ENCODE measurements at regions not wholly inside any gene's neighbourhood (a gene's known extent, or its start where the extent isn't known, plus 50 kb on each side); places are given as distances from the start of the nearest gene placed in this dataset.
"Not testable (repeated sequence)": the region's sequence is repeated elsewhere in the genome, so short reads cannot be mapped to it uniquely, and the experiment has no call there.

- H3K4me1 ChIP-seq (ENCODE audit: control insufficient read depth, insufficient read depth, low read length): no peaks in the 10 kb centered on the region
- H3K4me3 ChIP-seq (ENCODE audit: low read length): no peak overlapping the region
- H3K9me3 ChIP-seq (ENCODE audit: control insufficient read depth, low read depth, low read length): no peaks in the 10 kb centered on the region
- no peaks in the 10 kb centered on the region for H3K36me3 ChIP-seq (ENCODE audit: control insufficient read depth, insufficient read depth, low read length)
- no peak for DNase-seq
- peaks cover 12% of the 10 kb centered on the region for H3K27me3 ChIP-seq (ENCODE audit: control insufficient read depth, insufficient read depth, low read length)
- no peak overlapping the region for H3K27ac ChIP-seq (ENCODE audit: low read length)
- WGBS (ENCODE audit: insufficient coverage, low lambda C conversion rate): 87% methylated on average over 3 of the region's 9 CpGs
These were observed 54.5 kb downstream of the IRX5 start for GRCh38 chr16:54985156-54985555.

GRCh38 chr16:54985668-54986067, 55.0 kb downstream of the IRX5 start:
- no peak overlapping the region for H3K27ac ChIP-seq (ENCODE audit: low read length)
- no peak overlapping the region for H3K4me3 ChIP-seq (ENCODE audit: low read length)
- DNase-seq: no peak
- WGBS (ENCODE audit: insufficient coverage, low lambda C conversion rate): 80% methylated on average over 1 of the region's 3 CpGs
- no peaks in the 10 kb centered on the region for H3K4me1 ChIP-seq (ENCODE audit: control insufficient read depth, insufficient read depth, low read length)
- no peaks in the 10 kb centered on the region for H3K36me3 ChIP-seq (ENCODE audit: control insufficient read depth, insufficient read depth, low read length)
- H3K9me3 ChIP-seq (ENCODE audit: control insufficient read depth, low read depth, low read length): no peaks in the 10 kb centered on the region
- peaks cover 12% of the 10 kb centered on the region for H3K27me3 ChIP-seq (ENCODE audit: control insufficient read depth, insufficient read depth, low read length)

- Histone ChIP-seq H3K36me3 (ENCODE audit: control insufficient read depth, insufficient read depth, low read length) (no peaks in the 10 kb centered on the region), H3K4me1 (ENCODE audit: control insufficient read depth, insufficient read depth, low read length) (no peaks in the 10 kb centered on the region), H3K9me3 (ENCODE audit: control insufficient read depth, low read depth, low read length) (no peaks in the 10 kb centered on the region), H3K4me3 (ENCODE audit: low read length) (no peak overlapping the region), H3K27me3 (ENCODE audit: control insufficient read depth, insufficient read depth, low read length) (peaks cover 6% of the 10 kb centered on the region), H3K27ac (ENCODE audit: low read length) (no peak overlapping the region)
- no CpG with 5 or more reads among the region's 8 CpGs for WGBS (ENCODE audit: insufficient coverage, low lambda C conversion rate)
- DNase-seq: no peak
These were observed 55.7 kb downstream of the IRX5 start for GRCh38 chr16:54986409-54986808.

DNA sequence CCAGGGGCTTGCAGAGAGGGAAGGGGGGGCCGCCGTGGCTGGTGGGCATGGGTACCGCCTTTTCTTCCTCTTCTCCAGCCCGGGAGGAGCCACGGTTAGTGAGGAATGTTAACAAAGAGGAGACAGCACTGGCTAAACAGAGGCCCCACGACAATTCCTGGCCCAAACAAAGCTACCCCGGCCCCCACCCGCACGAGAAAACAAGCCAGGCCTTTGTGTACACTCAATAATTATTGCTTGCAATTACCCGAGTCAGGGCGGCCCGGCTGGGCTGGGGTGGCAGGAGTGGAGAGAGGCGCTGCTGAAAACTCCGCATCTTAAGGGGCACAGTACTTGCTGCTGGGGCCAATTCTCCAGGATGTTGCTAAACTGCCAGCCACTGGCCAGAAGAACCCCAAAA, 56.4 kb downstream of the IRX5 start:
- H3K9me3 ChIP-seq (ENCODE audit: control insufficient read depth, low read depth, low read length): no peaks in the 10 kb centered on the region
- WGBS (ENCODE audit: insufficient coverage, low lambda C conversion rate): no CpG with 5 or more reads among the region's 14 CpGs
- no peaks in the 10 kb centered on the region for H3K4me1 ChIP-seq (ENCODE audit: control insufficient read depth, insufficient read depth, low read length)
- DNase-seq: no peak
- peaks cover 5% of the 10 kb centered on the region for H3K27me3 ChIP-seq (ENCODE audit: control insufficient read depth, insufficient read depth, low read length)
- no peak overlapping the region for H3K4me3 ChIP-seq (ENCODE audit: low read length)
- no peaks in the 10 kb centered on the region for H3K36me3 ChIP-seq (ENCODE audit: control insufficient read depth, insufficient read depth, low read length)
- H3K27ac ChIP-seq (ENCODE audit: low read length): no peak overlapping the region

- no peak overlapping the region for H3K27ac ChIP-seq (ENCODE audit: low read length)
- no peaks in the 10 kb centered on the region for H3K36me3 ChIP-seq (ENCODE audit: control insufficient read depth, insufficient read depth, low read length)
- DNase-seq: no peak
- no CpG with 5 or more reads among the region's 3 CpGs for WGBS (ENCODE audit: insufficient coverage, low lambda C conversion rate)
- no peaks in the 10 kb centered on the region for H3K4me1 ChIP-seq (ENCODE audit: control insufficient read depth, insufficient read depth, low read length)
- no peaks in the 10 kb centered on the region for H3K9me3 ChIP-seq (ENCODE audit: control insufficient read depth, low read depth, low read length)
- no peak overlapping the region for H3K4me3 ChIP-seq (ENCODE audit: low read length)
- H3K27me3 ChIP-seq (ENCODE audit: control insufficient read depth, insufficient read depth, low read length): peaks cover 5% of the 10 kb centered on the region
These were observed 60.9 kb downstream of the IRX5 start for GRCh38 chr16:54991525-54991924.

GRCh38 chr16:54991946-54992345, 61.3 kb downstream of the IRX5 start:
- H3K27me3 ChIP-seq (ENCODE audit: control insufficient read depth, insufficient read depth, low read length); DNase-seq; H3K36me3 ChIP-seq (ENCODE audit: control insufficient read depth, insufficient read depth, low read length); H3K4me3 ChIP-seq (ENCODE audit: low read length); H3K4me1 ChIP-seq (ENCODE audit: control insufficient read depth, insufficient read depth, low read length); H3K27ac ChIP-seq (ENCODE audit: low read length); H3K9me3 ChIP-seq (ENCODE audit: control insufficient read depth, low read depth, low read length): not testable (repeated sequence)
- 100% methylated on average over 1 of the region's 4 CpGs for WGBS (ENCODE audit: insufficient coverage, low lambda C conversion rate)

GRCh38 chr16:54993106-54993895, 62.6 kb downstream of the IRX5 start:
- H3K27ac ChIP-seq (ENCODE audit: low read length): no peak overlapping the region
- H3K4me3 ChIP-seq (ENCODE audit: low read length): no peak overlapping the region
- WGBS (ENCODE audit: insufficient coverage, low lambda C conversion rate): no CpG with 5 or more reads among the region's 2 CpGs
- no peaks in the 10 kb centered on the region for H3K9me3 ChIP-seq (ENCODE audit: control insufficient read depth, low read depth, low read length)
- H3K4me1 ChIP-seq (ENCODE audit: control insufficient read depth, insufficient read depth, low read length): no peaks in the 10 kb centered on the region
- no peaks in the 10 kb centered on the region for H3K27me3 ChIP-seq (ENCODE audit: control insufficient read depth, insufficient read depth, low read length)
- no peak for DNase-seq
- no peaks in the 10 kb centered on the region for H3K36me3 ChIP-seq (ENCODE audit: control insufficient read depth, insufficient read depth, low read length)

DNA sequence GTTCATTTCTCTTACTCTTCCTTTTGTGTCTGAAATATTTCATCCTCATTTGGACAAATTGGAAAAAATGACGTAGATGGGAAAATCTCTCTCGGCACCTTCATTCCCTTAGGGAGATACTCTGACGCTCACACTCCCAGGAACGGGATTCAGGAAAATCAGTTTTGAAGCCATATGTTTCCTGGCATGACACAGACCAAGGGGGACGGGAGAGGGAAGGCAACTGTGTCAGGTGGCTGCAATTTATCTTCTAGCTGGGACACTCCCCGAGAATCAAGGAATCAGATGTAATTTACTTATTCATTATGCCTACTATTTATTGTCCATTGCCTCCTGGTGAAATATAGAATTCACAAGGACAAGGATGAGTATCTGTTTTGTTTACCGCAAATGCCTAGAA, 65.5 kb downstream of the IRX5 start:
- no peaks in the 10 kb centered on the region for H3K9me3 ChIP-seq (ENCODE audit: control insufficient read depth, low read depth, low read length)
- H3K36me3 ChIP-seq (ENCODE audit: control insufficient read depth, insufficient read depth, low read length): no peaks in the 10 kb centered on the region
- H3K27me3 ChIP-seq (ENCODE audit: control insufficient read depth, insufficient read depth, low read length): peaks cover 7% of the 10 kb centered on the region
- WGBS (ENCODE audit: insufficient coverage, low lambda C conversion rate): 86% methylated on average over 1 of the region's 7 CpGs
- no peaks in the 10 kb centered on the region for H3K4me1 ChIP-seq (ENCODE audit: control insufficient read depth, insufficient read depth, low read length)
- no peak for DNase-seq
- H3K4me3 ChIP-seq (ENCODE audit: low read length): no peak overlapping the region
- H3K27ac ChIP-seq (ENCODE audit: low read length): no peak overlapping the region

GRCh38 chr16:54998834-54999233, 68.2 kb downstream of the IRX5 start:
- no peak for DNase-seq
- Histone ChIP-seq H3K4me1 (ENCODE audit: control insufficient read depth, insufficient read depth, low read length) (no peaks in the 10 kb centered on the region), H3K27ac (ENCODE audit: low read length) (no peak overlapping the region), H3K36me3 (ENCODE audit: control insufficient read depth, insufficient read depth, low read length) (no peaks in the 10 kb centered on the region), H3K9me3 (ENCODE audit: control insufficient read depth, low read depth, low read length) (no peaks in the 10 kb centered on the region), H3K4me3 (ENCODE audit: low read length) (no peak overlapping the region), H3K27me3 (ENCODE audit: control insufficient read depth, insufficient read depth, low read length) (peaks cover 11% of the 10 kb centered on the region)
- no CpG with 5 or more reads among the region's 1 CpG for WGBS (ENCODE audit: insufficient coverage, low lambda C conversion rate)

DNA sequence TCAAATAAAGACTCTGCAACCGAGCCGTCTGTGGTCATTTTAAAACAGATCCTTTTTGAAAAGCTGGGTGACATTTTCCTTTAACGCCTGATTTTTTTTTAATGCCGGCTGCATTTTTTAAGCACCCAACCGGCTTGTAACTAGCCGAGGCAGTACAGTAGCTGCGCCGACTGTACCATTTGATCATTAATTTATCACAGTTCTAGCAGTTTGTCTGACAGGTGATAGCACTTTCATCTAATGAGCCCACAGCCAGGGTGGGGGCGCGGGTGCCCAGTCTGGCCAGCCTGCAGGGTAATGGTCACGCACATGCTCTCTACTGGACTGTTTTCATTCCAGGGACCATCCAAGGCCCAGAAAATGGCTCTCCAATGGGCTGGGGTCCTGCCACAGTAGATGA, 68.8 kb downstream of the IRX5 start:
- Histone ChIP-seq H3K9me3 (ENCODE audit: control insufficient read depth, low read depth, low read length) (no peaks in the 10 kb centered on the region), H3K4me3 (ENCODE audit: low read length) (no peak overlapping the region), H3K27me3 (ENCODE audit: control insufficient read depth, insufficient read depth, low read length) (peaks cover 11% of the 10 kb centered on the region), H3K4me1 (ENCODE audit: control insufficient read depth, insufficient read depth, low read length) (no peaks in the 10 kb centered on the region), H3K36me3 (ENCODE audit: control insufficient read depth, insufficient read depth, low read length) (no peaks in the 10 kb centered on the region), H3K27ac (ENCODE audit: low read length) (no peak overlapping the region)
- WGBS (ENCODE audit: insufficient coverage, low lambda C conversion rate): 82% methylated on average over 2 of the region's 11 CpGs
- DNase-seq: no peak

GRCh38 chr16:55000595-55000994, 69.9 kb downstream of the IRX5 start:
- Histone ChIP-seq H3K4me1 (ENCODE audit: control insufficient read depth, insufficient read depth, low read length) (no peaks in the 10 kb centered on the region), H3K27me3 (ENCODE audit: control insufficient read depth, insufficient read depth, low read length) (peaks cover 11% of the 10 kb centered on the region), H3K4me3 (ENCODE audit: low read length) (no peak overlapping the region), H3K36me3 (ENCODE audit: control insufficient read depth, insufficient read depth, low read length) (no peaks in the 10 kb centered on the region), H3K9me3 (ENCODE audit: control insufficient read depth, low read depth, low read length) (no peaks in the 10 kb centered on the region), H3K27ac (ENCODE audit: low read length) (no peak overlapping the region)
- no CpG with 5 or more reads among the region's 4 CpGs for WGBS (ENCODE audit: insufficient coverage, low lambda C conversion rate)
- DNase-seq: no peak
